NCI-H1092 (cell line): ENCODE measurements at regions not wholly inside any gene's neighbourhood (a gene's known extent, or its start where the extent isn't known, plus 50 kb on each side); places are given as distances from the start of the nearest gene placed in this dataset.
"Not testable (repeated sequence)": the region's sequence is repeated elsewhere in the genome, so short reads cannot be mapped to it uniquely, and the experiment has no call there.

Experiments
- DNase-seq: peaks from one replicate; lab custom pipeline; 2025; lab: John Stamatoyannopoulos, UW

DNA sequence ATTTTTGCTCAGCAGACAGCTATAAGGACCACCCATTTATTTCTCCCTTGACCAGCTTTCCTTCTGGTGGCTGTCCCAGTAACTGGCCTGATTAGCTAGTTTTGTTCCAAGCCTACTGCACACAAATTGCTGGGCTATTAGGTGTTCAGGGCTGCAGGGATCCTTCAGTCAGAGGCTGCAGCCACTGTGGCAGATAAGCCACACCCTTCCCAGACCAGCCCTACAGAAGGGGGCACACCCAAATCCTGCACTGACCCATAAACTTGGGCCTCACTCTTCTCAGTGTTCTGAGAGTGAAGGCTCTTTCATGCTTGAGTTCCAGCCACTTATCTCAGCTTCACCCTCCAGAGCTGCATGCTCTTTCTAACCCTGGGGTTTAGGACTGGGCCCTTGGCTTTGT, 200.0 kb downstream of the AASDHPPT start:
- DNase-seq, result no peak

DNA sequence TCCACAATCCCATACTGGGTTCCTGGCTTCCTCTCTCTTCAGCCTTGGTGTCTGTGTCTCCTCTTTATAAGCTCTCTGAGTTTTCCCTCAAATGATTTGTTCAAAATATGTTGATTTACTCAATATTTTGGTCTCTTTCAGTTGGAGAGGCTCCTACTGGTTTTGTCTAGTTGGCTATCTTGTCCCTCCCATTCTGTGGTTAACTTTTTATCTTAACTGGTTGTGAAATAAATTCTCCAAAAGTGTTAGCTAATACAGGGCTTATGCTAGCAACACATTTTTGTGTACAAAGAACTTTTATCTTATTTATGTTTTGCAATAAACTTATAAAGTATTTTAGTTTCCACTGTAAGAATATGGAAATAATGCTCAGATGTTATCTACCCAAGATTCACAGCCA, 200.9 kb downstream of the AASDHPPT start:
- no peak for DNase-seq

DNA sequence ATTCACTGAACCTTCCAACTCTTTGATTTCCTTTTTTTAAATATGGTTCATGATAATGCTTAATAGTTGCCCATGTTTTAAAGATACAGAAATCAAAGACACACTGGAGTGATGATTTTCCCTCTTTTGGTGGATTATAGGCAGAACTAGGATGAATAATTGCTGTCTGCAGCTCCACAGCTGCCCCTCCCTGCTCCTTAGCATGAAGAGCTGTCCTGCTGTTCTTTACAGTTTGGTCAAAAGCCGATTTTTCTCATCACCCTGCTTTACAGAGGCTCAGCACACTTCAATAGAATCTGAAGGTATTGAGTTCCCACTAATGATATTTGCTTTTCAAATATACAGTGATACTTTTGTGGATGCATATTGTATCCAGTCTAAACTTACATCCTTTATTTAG, 202.6 kb downstream of the AASDHPPT start:
- DNase-seq, result no peak

DNA sequence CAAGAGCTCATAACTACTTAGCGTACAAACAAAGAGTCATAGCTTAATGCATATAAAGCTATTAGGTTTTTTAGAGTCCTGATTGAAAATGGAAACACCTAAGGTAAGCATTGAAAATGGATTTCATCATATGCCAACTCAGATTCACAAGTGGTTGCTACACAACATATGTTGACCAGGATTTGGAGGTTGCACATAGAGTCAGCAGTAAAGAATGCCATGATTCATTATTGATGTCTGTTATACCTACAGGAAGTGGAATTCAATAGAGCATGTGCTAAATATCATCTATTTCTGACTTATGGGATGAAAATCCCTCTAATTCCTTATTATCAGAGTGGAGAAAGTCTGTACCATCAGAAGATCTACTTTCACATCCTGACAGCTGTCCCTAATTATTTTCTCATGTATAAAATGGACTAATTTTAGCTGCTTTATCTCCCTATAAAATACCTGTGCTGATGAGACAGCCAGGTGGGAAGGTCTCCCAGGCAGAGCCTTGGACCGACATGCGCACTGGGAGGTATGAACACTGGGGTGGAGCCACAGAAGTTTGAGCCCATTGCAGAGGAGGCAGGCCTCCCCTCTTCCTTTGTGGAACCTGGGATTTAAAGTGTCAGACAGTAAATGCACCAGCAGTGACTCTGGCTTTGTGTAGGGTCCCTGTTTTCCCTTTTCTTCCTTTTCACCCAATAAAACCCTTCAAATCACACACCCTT, 204.2 kb downstream of the AASDHPPT start:
- no peak for DNase-seq

DNA sequence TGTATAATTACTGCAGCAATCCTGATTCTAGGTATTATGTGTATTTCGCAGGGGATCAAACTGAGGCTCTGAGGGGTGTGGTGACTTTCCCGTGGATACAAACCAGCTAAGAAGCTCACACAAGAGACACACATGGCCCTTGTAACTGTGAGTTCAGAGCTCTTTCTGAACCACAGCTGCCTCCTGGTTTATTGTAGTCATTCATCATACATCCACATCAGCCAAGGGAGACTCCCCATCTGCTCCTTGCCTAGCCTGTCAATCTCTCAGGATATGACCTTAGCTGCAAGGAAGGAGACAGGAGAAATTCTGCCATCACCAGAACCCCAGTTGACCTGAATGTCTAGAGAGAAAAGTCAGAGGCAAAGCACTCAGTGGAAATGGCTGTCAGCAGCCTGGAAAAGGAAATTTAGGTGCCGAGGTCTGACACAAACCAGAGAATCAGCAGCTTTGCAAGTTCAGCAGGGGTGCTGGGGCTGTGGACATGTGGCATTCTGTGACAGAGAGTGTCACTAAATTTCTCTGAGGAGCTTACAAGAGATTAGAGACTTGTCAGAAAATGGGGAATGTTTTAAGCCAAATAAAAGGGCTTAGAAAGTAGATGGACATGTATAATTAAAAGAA, 209.5 kb downstream of the AASDHPPT start:
- no peak for DNase-seq

DNA sequence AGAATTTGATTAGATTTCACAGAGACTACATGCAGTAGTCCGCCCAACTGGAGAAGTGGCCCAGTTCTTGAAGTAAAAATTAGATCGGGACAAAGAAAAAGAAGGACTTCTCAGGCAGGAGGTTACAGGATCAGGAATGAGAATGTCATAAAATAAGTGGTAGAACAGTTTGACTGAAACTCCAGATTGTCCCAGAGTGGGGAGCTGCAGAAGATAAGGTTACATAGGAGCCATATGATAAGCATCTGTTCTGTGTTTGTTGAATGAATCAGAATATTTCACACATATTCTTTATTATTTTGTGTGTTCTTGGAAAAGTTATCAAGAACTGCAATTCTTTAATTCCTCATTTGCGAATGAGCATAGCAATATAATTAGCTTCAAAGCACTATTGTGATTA, 210.6 kb downstream of the AASDHPPT start:
- DNase-seq, result no peak

DNA sequence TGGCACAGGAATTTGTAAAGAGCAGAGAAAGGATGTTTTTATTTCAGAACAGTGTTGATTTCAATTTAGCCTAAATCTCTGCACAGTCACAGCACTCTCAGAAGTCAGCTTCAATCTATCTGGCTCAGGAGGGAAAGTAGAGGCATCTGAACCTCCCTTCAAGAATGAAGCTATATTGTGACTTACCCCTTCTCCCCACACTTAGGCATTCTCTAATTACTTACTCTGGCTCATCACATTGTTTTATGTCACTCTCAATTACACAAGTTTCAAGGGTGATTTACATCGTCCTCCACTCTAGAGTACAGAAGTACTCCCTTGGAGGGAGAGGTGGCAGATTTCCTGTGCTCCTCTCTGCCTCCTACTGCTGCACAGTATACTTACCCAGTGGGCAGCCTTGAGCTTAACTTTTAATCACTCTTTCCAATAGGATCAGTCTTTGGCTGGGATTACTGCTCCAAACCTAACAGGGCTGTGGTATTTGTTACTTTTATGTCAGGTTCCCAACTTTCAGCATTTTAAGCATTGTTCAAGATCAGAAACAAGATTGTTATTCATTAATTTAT, 211.4 kb downstream of the AASDHPPT start:
- DNase-seq, result no peak

DNA sequence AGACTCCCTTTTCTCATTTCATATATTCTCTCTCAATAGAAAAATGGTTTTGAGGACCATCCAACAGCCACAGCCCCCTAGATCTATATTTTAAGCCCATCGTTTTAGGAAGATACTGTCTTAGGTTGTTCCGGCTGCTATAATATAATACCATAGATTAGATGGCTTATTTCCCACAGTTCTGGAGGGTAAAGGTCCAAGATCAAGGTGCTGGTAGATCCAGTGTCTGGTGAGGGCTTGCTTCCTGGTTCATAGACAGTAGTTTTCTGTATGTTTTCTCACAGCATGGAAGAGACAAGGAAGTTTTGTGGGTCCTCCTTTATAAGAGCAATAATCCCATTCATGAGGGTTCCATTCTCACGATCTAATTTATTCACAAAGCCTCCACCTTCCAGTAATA, 215.1 kb downstream of the AASDHPPT start:
- no peak for DNase-seq

DNA sequence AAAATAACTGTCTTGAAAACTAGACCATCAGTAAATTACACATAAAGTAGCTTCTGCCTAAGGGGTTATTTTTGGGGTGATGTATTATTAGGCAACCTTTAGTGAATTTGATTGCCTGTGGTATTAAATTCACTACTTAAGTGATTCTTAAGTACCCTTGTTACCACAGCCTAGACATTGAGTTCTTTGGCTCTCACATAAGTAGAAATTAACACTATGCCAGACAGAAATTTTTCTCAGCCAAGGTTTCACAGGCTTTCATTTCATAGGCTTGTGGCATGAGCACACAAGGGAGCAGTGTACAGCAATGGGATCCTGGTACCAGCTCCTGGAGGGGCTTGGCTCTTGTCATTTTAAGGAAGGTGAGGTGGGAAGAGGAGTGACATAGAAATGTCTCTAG, 218.5 kb downstream of the AASDHPPT start:
- DNase-seq, result no peak

DNA sequence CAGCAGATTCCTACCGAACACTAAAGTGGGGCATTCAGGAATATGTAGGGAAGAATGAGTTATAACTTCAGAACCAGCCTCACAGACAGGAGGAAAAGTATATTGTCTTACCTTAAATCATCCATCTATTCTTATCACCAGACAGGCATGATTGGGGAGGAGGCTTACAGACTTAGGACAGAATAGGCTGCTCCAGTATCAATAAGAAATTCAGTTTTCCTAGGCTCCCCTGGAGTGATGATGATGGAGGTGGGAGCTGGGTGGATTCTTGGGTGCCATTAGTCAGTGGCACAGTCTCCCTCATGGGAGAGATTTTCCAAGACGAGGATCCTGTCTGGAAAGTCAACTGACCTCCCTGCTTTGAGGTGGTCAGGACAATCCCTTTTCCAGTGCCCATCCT, 225.0 kb downstream of the AASDHPPT start:
- no peak for DNase-seq

DNA sequence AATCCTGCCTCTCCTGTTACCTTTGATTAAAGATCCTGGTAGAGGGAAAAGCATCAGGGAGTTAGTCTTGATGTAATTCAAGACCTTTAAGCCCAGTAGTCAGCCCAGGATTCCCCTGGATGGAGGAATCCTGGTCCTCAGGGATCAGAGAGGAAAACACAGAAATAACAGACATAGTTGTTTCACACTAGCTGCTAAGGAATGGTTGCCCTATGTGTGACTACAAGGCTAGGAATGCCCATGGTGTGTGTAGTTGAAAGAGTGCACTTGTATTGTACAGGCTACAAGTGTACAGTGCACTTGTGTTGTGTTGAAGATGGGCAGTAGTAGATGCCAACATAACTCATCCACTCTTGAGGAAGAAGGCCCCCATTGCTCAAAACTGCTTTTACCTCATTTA, 226.8 kb downstream of the AASDHPPT start:
- no peak for DNase-seq

DNA sequence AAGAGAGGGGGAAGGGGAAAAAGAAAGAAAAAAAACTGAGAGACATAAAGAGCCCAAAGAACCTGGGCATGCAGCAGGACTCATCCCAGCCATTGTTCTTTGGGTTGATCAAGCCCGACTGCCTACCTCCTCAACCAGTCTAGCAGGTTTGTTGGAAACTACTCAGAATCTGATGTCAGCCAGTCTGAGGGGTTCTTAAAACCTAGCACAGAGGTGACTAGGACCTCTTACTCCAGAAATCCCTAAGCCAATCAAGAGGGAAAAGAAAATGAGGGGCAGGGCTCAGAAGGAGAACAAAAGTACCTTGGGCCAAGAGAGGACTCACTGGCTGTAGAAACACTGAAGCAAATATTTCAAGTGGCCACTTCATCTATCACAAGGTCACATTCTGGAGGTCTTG, 228.0 kb downstream of the AASDHPPT start:
- no peak for DNase-seq

DNA sequence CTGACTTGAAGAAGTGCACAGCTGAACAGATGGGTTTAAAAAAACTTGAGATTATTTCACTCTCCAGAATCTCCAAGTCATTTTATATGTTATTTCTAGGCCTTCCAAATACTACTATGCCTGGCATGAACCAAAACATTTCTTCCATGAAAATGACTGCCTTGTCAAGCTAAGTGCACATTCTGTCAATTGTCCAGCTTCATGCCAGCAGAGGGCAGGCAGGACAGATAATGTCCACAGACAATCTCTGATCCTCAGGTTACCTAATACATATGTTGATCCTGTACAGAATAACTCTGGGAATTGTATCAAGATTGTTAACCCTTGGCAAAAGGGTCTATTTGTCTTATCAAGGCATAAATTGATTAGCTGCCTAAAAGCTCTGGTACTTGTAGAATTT, 229.5 kb downstream of the AASDHPPT start:
- no peak for DNase-seq

DNA sequence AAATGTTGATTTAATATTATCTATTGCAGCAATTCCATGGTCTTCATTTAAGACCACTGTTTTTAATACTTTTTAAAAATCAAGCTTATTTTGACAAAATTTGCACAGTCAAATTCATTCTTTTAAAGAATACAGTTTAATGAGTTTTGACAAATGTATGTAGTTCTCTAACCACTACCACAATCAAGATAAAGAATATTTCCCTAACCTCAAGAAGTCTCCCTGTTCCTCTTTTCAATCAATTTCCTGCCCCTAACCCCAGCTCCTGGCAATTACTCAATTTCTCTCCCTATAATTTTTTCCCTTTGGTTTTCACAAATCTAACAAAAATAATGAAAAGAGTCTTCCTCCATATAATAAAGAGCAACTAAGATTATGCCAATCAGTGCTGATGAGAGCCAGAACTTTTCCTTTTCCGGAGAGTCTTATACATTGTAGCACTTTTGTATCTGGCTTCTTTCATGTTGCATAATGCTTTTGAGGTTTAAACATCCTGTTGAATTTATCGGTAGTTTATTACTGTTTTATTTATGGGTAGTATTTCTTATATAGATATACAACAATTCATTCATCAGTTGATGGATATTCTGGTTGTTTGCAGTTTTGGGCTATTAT, 231.7 kb downstream of the AASDHPPT start:
- no peak for DNase-seq

DNA sequence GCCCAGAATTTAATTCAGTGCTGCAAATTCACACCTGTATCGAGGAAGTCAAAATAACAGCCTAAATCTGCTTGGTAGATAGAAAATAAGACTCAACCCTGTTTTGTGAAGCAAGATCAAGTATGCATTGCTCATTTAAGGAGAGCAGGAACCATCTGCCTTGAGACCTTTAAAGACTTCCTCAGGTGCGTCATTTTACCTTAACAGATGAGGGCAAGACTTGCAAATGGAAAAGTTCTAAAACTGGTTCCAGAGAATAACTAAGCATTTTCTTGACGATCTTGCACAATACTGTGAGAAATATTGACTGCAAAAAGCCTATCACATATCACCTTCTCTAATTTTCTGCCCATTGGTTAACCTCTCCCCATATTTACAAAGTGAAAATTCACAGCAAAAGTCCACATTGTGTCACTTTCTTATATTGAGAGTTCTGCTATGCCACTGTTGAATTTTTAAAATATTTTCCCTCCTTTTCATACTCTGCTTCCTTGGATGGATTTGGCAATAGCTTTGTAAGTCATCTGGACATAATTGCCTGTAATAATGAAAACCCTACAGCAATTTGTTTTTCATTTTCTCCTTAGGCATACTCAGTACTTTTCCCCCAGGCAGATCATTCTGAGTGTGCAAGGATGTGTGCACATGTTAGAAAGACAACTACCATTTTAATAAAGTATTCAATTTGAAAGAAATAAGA, 234.2 kb downstream of the AASDHPPT start:
- no peak for DNase-seq

DNA sequence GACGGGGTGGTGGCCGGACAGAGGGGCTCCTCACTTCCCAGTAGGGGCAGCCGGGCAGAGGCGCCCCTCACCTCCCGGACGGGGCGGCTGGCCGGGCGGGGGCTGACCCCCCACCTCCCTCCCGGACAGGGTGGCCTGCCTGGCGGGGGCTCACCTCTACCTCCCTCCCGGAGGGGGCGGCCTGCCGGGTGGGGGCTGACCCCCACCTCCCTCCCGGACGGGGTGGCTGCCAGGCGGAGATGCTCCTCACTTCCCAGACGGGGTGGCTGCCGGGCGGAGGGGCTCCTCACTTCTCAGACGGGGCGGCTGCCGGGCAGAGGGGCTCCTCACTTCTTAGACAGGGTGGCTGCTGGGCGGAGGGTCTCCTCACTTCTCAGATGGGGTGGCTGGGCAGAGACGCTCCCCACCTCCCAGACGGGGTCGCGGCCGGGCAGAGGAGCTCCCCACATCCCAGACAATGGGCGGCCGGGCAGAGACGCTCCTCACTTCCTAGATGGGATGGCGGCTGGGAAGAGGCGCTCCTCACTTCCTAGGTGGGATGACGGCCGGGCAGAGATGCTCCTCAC, 239.8 kb downstream of the AASDHPPT start:
- DNase-seq, result not testable (repeated sequence)

DNA sequence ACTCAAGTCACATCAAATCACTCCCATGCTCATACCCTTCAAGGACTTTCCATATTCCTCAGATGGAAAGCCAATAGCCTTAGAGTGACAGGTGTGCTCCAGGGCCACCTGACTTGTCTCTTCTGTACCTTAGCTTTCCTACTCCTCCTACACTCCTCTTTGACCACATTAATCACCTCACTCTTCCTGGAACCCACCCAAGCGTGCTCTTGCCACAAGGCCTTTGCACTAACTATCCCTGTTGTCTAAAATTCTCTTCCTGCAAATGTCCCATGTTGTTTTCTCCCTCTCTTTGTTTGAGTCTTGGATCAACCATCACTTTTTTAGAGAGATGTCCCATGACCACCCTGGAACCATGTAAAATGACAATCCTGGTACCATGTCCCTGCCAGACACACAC, 244.1 kb downstream of the AASDHPPT start:
- no peak for DNase-seq

DNA sequence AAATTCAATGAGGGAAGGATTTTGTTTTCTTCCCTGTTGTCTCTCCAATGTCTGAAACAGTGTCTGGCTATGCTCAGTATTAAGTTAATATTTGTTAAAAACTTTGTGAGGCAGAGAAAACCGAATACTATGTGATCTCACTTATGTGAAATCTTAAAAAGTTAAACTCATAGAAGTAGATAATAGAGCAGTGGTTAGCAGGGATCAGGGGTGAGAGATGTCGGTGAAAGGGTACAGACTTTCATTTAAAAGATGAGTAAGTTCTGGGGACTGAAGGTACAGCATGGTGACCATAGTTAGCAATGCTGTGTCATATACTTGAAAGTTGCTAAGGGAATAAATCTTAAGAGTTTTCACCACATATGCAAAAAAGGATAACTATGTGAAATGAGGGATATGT, 244.6 kb downstream of the AASDHPPT start:
- DNase-seq, result no peak

DNA sequence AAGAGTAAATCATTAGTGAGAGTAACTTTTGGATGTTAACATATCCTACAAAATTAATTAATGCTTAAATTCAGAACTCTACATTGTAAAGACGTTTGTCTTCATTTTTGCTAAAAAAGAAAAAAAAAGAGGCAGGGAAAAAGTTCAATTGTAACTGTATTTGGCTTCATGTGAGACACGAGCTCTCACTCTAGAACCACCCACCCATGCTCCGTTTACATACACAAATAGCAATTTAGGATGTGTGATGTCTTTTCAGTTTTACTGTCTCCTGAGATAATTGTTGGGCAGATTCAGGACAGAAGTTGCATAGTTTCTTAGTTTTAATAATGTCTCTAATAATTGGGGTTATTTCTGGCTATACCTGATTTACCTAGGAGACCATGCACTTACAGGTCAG, 248.6 kb downstream of the AASDHPPT start:
- no peak for DNase-seq

DNA sequence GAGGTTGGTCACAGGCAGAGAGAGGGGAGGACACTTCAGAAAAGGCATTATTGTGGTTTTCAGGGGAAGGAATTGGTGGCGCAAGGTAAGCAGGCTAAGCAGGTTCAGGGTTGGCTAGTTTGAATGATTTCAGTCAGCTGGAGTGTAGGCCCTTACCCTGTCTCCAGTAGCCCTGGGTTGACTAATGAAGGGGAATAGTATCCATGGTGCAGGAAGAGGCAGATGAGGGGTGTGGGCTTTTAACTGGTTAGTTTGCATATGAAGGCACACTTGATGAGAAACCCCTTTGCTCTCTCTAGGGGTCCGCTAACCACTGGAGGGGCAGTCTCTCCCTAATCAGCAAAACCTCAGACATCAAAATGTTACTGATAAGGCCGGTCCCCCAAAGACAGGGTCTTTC, 249.7 kb downstream of the AASDHPPT start:
- DNase-seq, result no peak

DNA sequence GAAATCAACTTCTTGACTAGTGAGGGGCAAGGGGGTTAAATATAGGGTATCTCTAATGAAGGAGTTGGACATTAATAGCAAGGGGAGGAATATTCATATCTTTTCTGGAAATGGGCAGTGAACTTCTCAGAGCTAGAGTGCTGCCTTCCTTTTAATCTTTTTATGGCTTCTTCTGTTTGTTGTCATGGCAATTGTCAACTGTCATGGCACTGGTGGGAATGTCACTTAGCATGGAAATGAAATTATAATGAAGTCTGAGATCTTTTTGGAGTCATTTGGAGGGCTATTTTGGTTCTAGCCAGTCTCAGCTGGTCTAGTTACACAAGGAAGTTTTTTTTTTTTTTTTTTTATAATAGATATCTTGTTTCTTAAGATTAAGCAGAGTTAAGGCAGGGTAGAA, 250.2 kb downstream of the AASDHPPT start:
- DNase-seq, result no peak

DNA sequence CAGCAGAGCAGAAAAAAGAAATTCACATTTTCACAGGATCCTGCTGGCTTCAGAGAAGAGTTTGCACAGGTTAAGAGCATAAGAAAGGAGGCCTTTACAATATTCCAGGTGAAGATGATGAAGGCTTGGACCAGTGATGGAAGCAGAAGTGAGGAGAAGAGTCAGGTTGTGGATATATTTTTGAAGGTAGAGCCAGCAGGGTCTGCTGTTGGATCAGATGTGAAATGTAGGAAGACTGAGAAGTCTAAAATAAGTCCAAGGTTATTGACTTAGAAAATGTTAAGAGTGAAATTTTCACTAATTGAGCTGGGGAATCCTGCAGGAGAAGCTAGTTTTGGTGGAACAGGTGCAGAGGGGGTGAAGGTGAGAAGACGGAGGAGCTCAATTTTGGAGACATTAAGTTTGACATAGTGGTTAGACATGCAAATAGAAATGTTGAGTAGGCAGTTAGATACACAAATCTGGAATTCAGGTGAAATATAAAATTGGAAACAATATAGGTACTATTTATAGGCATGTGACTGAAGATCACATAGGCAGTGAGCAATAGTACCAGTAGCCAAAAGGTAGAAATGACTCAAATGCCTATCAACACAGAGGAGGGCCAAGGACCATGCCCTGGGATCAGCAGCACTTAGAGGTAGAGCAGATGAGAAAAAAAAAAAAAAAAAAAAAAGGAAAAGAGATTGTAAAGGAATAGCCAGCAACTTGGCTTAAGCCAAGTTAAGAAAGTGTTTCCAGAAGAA, 252.0 kb downstream of the AASDHPPT start:
- no peak for DNase-seq
